H1 (cell line): ENCODE measurements at regions not wholly inside any gene's neighbourhood (a gene's known extent, or its start where the extent isn't known, plus 50 kb on each side); places are given as distances from the start of the nearest gene placed in this dataset.

Experiments
- CTCF ChIA-PET: fragments of 300-600 bp; sonication (Branson Sonifier 250); formaldehyde crosslinking; loops from one replicate; lab custom pipeline; 2021; ENCODE audit not compliant: partially characterized antibody; lab: Charles Lee
- POLR2A ChIA-PET: fragments of 300-600 bp; sonication (Branson Sonifier 250); formaldehyde crosslinking; loops from one replicate; lab custom pipeline; 2021; ENCODE audit warnings: inconsistent platforms; ENCODE audit not compliant: partially characterized antibody; lab: Charles Lee
- DNase-seq, 2 experiments: peaks; one replicate each; pipeline versions ENCODE4 v3.0.0 to v3.0.0-alpha.2; 2010 to 2022; ENCODE audit warnings: low spot score in 2 of 2, low read depth in 1 of 2, mixed read lengths in 1 of 2
- FAIRE-seq: peaks from 2 replicates; lab custom pipeline; 2011; peaks lifted over from hg19 to GRCh38; lab: Jason Lieb, UNC
- H2AFZ ChIP-seq: 2 replicates; pipeline ENCODE4 v1.8.1; 2012; ENCODE audit warnings: low read length, inconsistent platforms
- H2AK5ac ChIP-seq: 2 replicates; pipeline ENCODE4 v1.6.1; 2013; ENCODE audit warnings: low read depth, low read length
- H2BK120ac ChIP-seq: replicated peaks from 2 replicates; pipeline ENCODE3; 2013; ENCODE audit warnings: low read depth, low read length, inconsistent platforms
- H2BK12ac ChIP-seq: 2 replicates; pipeline ENCODE4 v1.6.1; 2013; ENCODE audit warnings: low read depth, low read length
- H2BK15ac ChIP-seq: 2 replicates; pipeline ENCODE4 v1.6.1; 2013; ENCODE audit warnings: low read length
- H2BK20ac ChIP-seq: 2 replicates; pipeline ENCODE4 v1.6.1; 2013; ENCODE audit warnings: low read length
- H2BK5ac ChIP-seq: 2 replicates; pipeline ENCODE4 v1.6.1; 2013; ENCODE audit warnings: low read depth, low read length
- H3K14ac ChIP-seq: 2 replicates; pipeline ENCODE4 v1.6.1; 2013; ENCODE audit warnings: inconsistent platforms; ENCODE audit not compliant: insufficient read length
- H3K18ac ChIP-seq: 2 replicates; pipeline ENCODE4 v1.6.1; 2013; ENCODE audit warnings: low read length; ENCODE audit errors: extremely low read depth
- H3K23ac ChIP-seq: 2 replicates; pipeline ENCODE4 v1.6.1; 2013; ENCODE audit warnings: inconsistent platforms; ENCODE audit not compliant: insufficient read length
- H3K23me2 ChIP-seq: 2 replicates; pipeline ENCODE4 v1.6.1; 2013; ENCODE audit warnings: low read depth, low read length
- H3K27ac ChIP-seq: 2 replicates; pipeline ENCODE4 v1.6.1; 2011; ENCODE audit warnings: low read depth, low read length, inconsistent platforms
- H3K27me3 ChIP-seq, 4 experiments: replicated peaks in 1 of 4; 1 replicate in 1 of 4; 2 replicates in 3 of 4; pipeline versions ENCODE4 v1.6.1 to v1.8.1; 2011 to 2013; ENCODE audit warnings: low read length in 3 of 4, mild to moderate bottlenecking in 3 of 4, inconsistent platforms in 2 of 4, mixed read lengths in 2 of 4, moderate library complexity in 1 of 4; ENCODE audit not compliant: control insufficient read depth in 3 of 4, insufficient read depth in 3 of 4; ENCODE audit errors: extremely low read depth in 1 of 4
- H3K36me3 ChIP-seq, 4 experiments: 2 replicates each; pipeline versions ENCODE4 v1.6.1 to v1.8.1; 2011 to 2013; ENCODE audit warnings: mild to moderate bottlenecking in 4 of 4, low read length in 3 of 4, moderate library complexity in 2 of 4, control low read depth in 1 of 4, inconsistent platforms in 1 of 4; ENCODE audit not compliant: insufficient read depth in 4 of 4, control insufficient read depth in 2 of 4
- H3K4ac ChIP-seq: replicated peaks from 2 replicates; pipeline ENCODE3; 2013; ENCODE audit warnings: low read length, low read depth, mixed read lengths, inconsistent platforms; ENCODE audit not compliant: insufficient read length
- H3K4me1 ChIP-seq, 4 experiments: replicated peaks in 1 of 4; 1 replicate in 1 of 4; 2 replicates in 3 of 4; pipeline versions ENCODE4 v1.6.1 to v1.8.1; 2011 to 2013; ENCODE audit warnings: low read length in 3 of 4, inconsistent platforms in 2 of 4, mixed read lengths in 1 of 4; ENCODE audit not compliant: insufficient read depth in 4 of 4, control insufficient read depth in 3 of 4
- H3K4me2 ChIP-seq, 2 experiments: 2 replicates each; pipeline versions ENCODE4 v1.6.1 to v1.8.1; 2011 to 2013; ENCODE audit warnings: low read depth in 2 of 2, low read length in 2 of 2, control low read depth in 1 of 2, inconsistent platforms in 1 of 2, mild to moderate bottlenecking in 1 of 2; ENCODE audit not compliant: insufficient read depth in 1 of 2
- H3K4me3 ChIP-seq, 4 experiments: fragments of 200-600, 300-600 bp in 1 of 4; sonication (generic), shearing (Covaris generic), sonication (Bioruptor Twin) in 1 of 4; 2 replicates each; pipeline versions ENCODE4 v1.5.1 to v1.8.1; 2011 to 2016; ENCODE audit warnings: low read length in 4 of 4, low read depth in 3 of 4, control low read depth in 2 of 4, inconsistent platforms in 2 of 4, mild to moderate bottlenecking in 2 of 4, mixed read lengths in 1 of 4, moderate library complexity in 1 of 4; ENCODE audit not compliant: insufficient read depth in 2 of 4; ENCODE audit errors: extremely low read depth in 1 of 4
- H3K56ac ChIP-seq: replicated peaks from 2 replicates; pipeline ENCODE3; 2013; ENCODE audit warnings: low read depth, mild to moderate bottlenecking, mixed read lengths, low read length, inconsistent platforms; ENCODE audit not compliant: insufficient read length
- H3K79me1 ChIP-seq: 2 replicates; pipeline ENCODE4 v1.6.1; 2013; ENCODE audit warnings: low read depth, low read length, control low read depth
- H3K79me2 ChIP-seq, 2 experiments: 2 replicates each; pipeline versions ENCODE4 v1.6.1 to v1.8.1; 2012 to 2013; ENCODE audit warnings: low read length in 2 of 2, mild to moderate bottlenecking in 2 of 2, inconsistent platforms in 1 of 2; ENCODE audit not compliant: insufficient read depth in 2 of 2, control insufficient read depth in 1 of 2
- H3K9ac ChIP-seq, 4 experiments: replicated peaks in 1 of 4; 1 replicate in 1 of 4; 2 replicates in 3 of 4; pipeline versions ENCODE4 v1.6.1 to v1.8.1; 2011 to 2013; ENCODE audit warnings: low read depth in 3 of 4, low read length in 3 of 4, control low read depth in 2 of 4, mild to moderate bottlenecking in 2 of 4, moderate library complexity in 2 of 4, inconsistent platforms in 1 of 4; ENCODE audit errors: extremely low read depth in 1 of 4
- H3K9me3 ChIP-seq, 2 experiments: 2 replicates each; pipeline versions ENCODE4 v1.6.1 to v1.8.1; 2012 to 2013; ENCODE audit warnings: mild to moderate bottlenecking in 2 of 2, moderate library complexity in 2 of 2, control low read depth in 1 of 2, inconsistent platforms in 1 of 2, low read depth in 1 of 2, low read length in 1 of 2, mixed read lengths in 1 of 2; ENCODE audit not compliant: insufficient read depth in 2 of 2
- H4K20me1 ChIP-seq, 2 experiments: replicated peaks in 1 of 2; 2 replicates each; pipeline versions ENCODE3 to v1.8.1; 2011 to 2013; ENCODE audit warnings: inconsistent platforms in 2 of 2, low read length in 2 of 2, mild to moderate bottlenecking in 1 of 2; ENCODE audit not compliant: insufficient read depth in 2 of 2, control insufficient read depth in 1 of 2
- H4K5ac ChIP-seq: 2 replicates; pipeline ENCODE4 v1.6.1; 2013; ENCODE audit warnings: low read length, low read depth, mixed read lengths, inconsistent platforms; ENCODE audit not compliant: insufficient read length
- H4K8ac ChIP-seq: 2 replicates; pipeline ENCODE4 v1.8.0; 2013; ENCODE audit warnings: mild to moderate bottlenecking, moderate library complexity, low read length, inconsistent platforms; ENCODE audit not compliant: insufficient read depth; ENCODE audit errors: extremely low read depth
- H4K91ac ChIP-seq: replicated peaks from 2 replicates; pipeline ENCODE3; 2013; ENCODE audit warnings: low read length, mixed read lengths, inconsistent platforms; ENCODE audit not compliant: insufficient read length
- EZH2 ChIP-seq: fragments of 200-600 bp; sonication (generic); IDR thresholded peaks from 2 replicates; pipeline ENCODE4 v1.7.1; 2012; ENCODE audit warnings: low read depth, mild to moderate bottlenecking, moderate library complexity, low read length, inconsistent platforms; ENCODE audit not compliant: severe bottlenecking
- WGBS, 2 experiments: shearing (Covaris generic) in 1 of 2; methylation state at CpG; one replicate each; pipeline versions ENCODE4 v1.1.6 to v1.1.7; 2013 to 2015; ENCODE audit warnings: low lambda C conversion rate in 2 of 2, mixed read lengths in 2 of 2, inconsistent platforms in 1 of 2, low coverage in 1 of 2, missing lambda C conversion rate in 1 of 2; ENCODE audit not compliant: insufficient replicate concordance in 2 of 2, insufficient coverage in 1 of 2, insufficient read length in 1 of 2; ENCODE audit errors: extremely low coverage in 1 of 2, missing lambda C conversion rate in 1 of 2; 5-methylcytosine and 5-hydroxymethylcytosine counted together

DNA sequence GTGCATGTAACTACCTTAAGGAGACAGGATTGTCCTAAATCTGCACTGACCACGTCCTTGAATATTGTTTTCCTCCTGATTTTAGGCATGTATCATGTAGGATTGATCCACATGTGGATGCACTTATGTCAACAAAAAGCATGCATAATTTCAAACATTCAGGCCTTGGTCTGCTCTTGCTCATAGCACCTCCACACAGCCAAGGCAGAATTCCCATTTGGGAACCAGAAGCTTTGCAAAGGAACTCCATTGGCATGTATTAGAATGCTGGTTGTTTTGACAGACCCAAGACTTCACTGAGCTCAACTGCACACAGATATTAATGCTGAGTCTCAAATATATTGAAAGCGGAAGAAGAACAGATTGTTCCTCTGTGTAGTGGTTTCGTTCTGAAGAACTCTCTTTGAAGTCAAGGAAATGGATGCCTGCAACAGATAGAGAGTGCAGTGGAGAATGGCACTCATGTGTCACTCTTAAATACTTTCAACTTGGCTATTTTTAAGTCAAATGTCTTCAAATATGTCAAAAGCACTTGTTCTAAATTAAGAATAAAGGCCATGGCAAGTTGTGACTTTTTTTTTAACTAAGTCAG lies 387.6 kb downstream of the LTN1 start:
- no peaks in the 10 kb centered on the region for H4K20me1 ChIP-seq
- no peaks in the 10 kb centered on the region for H3K23me2 ChIP-seq
- no peak overlapping the region for H3K56ac ChIP-seq
- no peak overlapping the region for H2BK20ac ChIP-seq
- no peak overlapping the region for H3K4me2 ChIP-seq
- H3K79me1 ChIP-seq = no peaks in the 10 kb centered on the region
- H3K27ac ChIP-seq = no peak overlapping the region
- no peak overlapping the region for H2BK15ac ChIP-seq
- no peak overlapping the region for H3K4me3 ChIP-seq
- no peaks in the 10 kb centered on the region for H3K79me2 ChIP-seq
- H3K9me3 ChIP-seq = peaks cover 6 to 13% of the 10 kb centered on the region in 2 experiments
- no peak overlapping the region for H3K14ac ChIP-seq
- H3K36me3 ChIP-seq = no peaks in the 10 kb centered on the region
- H3K9ac ChIP-seq = no peak overlapping the region
- no peak overlapping the region for H2BK12ac ChIP-seq
- H3K27me3 ChIP-seq = no peaks in the 10 kb centered on the region
- no peak overlapping the region for H3K18ac ChIP-seq
- H2BK5ac ChIP-seq = no peak overlapping the region
- no peak overlapping the region for H2AFZ ChIP-seq
- 88% methylated on average over 3 of the region's 3 CpGs; no CpG with 5 or more reads in 1 of the 2 experiments for WGBS, 2 experiments
- no peak for FAIRE-seq
- ChIA-PET CTCF (interaction anchor here (1.4 kb wide), 1 partner anchor 13 kb away, joined by 3 read pairs; no protein-coding TSS in a partner anchor), POLR2A (no interaction called here)
- no peak overlapping the region for H3K23ac ChIP-seq
- H2BK120ac ChIP-seq = no peak overlapping the region
- H4K8ac ChIP-seq = no peak overlapping the region
- H2AK5ac ChIP-seq = no peak overlapping the region
- H3K4ac ChIP-seq = no peak overlapping the region
- H4K5ac ChIP-seq = no peak overlapping the region
- no peak overlapping the region for H4K91ac ChIP-seq
- no peaks in the 10 kb centered on the region for H3K4me1 ChIP-seq
- no peak for DNase-seq
- no peak for TF ChIP-seq EZH2
